AG04450 (cell line): ENCODE measurements at regions not wholly inside any gene's neighbourhood (a gene's known extent, or its start where the extent isn't known, plus 50 kb on each side); places are given as distances from the start of the nearest gene placed in this dataset.

Experiments used
- CTCF ChIA-PET: fragments of 300-600, 350-600 bp; formaldehyde crosslinking; extraction: SDS; loops from one replicate; lab custom pipeline; 2022; ENCODE audit warnings: antibody characterized with exemption, inconsistent platforms; lab: Charles Lee
- POLR2A ChIA-PET: fragments of 350-600 bp; formaldehyde crosslinking; extraction: SDS; loops from one replicate; lab custom pipeline; 2021; ENCODE audit warnings: antibody characterized with exemption, inconsistent platforms; lab: Yijun Ruan, JAX
- DNase-seq: peaks from one replicate; pipeline ENCODE4 v3.0.0-alpha.2; 2011; ENCODE audit warnings: low read depth, low spot score
- H3K27ac ChIP-seq: one replicate; pipeline ENCODE4 v1.5.1; 2012; ENCODE audit warnings: low read depth, low read length, control low read depth
- H3K27me3 ChIP-seq: one replicate; pipeline ENCODE4 v1.6.0; 2012; ENCODE audit warnings: low read length; ENCODE audit not compliant: control insufficient read depth, insufficient read depth
- H3K4me3 ChIP-seq: 2 replicates; pipeline ENCODE4 v1.5.1; 2011; ENCODE audit warnings: mild to moderate bottlenecking, low read depth, low read length, control low read depth
- H3K9me3 ChIP-seq: 2 replicates; pipeline ENCODE4 v1.5.1; 2012; ENCODE audit warnings: low read length; ENCODE audit not compliant: control insufficient read depth, insufficient read depth
- TF ChIP-seq, protein P1 (sequence below): IDR thresholded peaks from 2 replicates; pipeline ENCODE4 v1.5.1; 2011; ENCODE audit warnings: low read depth, low read length, control low read depth, inconsistent platforms

DNA sequence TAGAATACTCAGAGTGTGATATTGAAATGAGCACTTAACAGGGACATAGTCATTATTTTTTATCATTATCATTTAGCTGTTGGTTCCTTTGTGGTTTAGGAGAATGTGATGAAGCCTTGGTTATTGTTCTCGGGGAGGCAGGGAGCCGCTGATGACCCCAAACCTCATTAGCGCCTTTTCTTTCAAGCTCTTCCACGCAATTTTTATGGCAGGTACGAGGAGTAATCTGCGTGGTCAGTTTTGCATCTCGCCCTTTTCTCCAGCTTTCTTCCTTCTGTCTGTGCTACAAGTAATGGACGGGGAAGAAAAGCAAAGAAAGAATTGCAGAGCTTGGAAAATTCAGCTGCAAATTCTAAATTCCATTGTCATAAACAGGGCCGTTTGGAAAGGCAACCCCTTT lies 338.4 kb downstream of the GLRX3 start:
- TF ChIP-seq, protein P1, sequence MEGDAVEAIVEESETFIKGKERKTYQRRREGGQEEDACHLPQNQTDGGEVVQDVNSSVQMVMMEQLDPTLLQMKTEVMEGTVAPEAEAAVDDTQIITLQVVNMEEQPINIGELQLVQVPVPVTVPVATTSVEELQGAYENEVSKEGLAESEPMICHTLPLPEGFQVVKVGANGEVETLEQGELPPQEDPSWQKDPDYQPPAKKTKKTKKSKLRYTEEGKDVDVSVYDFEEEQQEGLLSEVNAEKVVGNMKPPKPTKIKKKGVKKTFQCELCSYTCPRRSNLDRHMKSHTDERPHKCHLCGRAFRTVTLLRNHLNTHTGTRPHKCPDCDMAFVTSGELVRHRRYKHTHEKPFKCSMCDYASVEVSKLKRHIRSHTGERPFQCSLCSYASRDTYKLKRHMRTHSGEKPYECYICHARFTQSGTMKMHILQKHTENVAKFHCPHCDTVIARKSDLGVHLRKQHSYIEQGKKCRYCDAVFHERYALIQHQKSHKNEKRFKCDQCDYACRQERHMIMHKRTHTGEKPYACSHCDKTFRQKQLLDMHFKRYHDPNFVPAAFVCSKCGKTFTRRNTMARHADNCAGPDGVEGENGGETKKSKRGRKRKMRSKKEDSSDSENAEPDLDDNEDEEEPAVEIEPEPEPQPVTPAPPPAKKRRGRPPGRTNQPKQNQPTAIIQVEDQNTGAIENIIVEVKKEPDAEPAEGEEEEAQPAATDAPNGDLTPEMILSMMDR = no peak
- POLR2A ChIA-PET = no interaction called here
- CTCF ChIA-PET = no interaction called here
- Histone ChIP-seq H3K27ac (no peak overlapping the region), H3K4me3 (no peak overlapping the region), H3K27me3 (no peaks in the 10 kb centered on the region), H3K9me3 (peaks cover 83% of the 10 kb centered on the region)
- DNase-seq = no peak

DNA sequence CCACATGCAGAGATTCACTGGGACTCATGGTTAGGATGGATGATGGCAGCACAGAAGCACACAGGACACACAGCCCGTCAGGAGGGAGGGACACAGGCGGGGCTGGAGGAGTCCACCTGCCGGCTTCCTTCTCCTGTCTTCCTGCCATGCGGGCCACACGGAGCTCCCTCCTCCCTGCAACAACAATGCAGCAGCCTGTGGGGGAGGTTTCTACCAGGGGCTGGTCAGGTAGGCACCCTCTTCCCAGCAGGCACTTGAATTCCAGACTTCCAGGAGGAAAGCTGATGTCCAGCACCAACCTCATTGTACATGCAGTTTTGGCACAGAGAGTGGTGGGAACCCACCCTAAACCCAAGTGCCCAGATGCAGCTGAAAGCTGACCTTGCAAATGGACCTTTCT lies 341.2 kb downstream of the GLRX3 start:
- H3K27ac ChIP-seq = no peak overlapping the region
- TF ChIP-seq, protein P1 = no peak
- H3K9me3 ChIP-seq = peaks cover 85% of the 10 kb centered on the region
- DNase-seq = no peak
- ChIA-PET CTCF (no interaction called here), POLR2A (no interaction called here)
- H3K4me3 ChIP-seq = no peak overlapping the region
- H3K27me3 ChIP-seq = no peaks in the 10 kb centered on the region

DNA sequence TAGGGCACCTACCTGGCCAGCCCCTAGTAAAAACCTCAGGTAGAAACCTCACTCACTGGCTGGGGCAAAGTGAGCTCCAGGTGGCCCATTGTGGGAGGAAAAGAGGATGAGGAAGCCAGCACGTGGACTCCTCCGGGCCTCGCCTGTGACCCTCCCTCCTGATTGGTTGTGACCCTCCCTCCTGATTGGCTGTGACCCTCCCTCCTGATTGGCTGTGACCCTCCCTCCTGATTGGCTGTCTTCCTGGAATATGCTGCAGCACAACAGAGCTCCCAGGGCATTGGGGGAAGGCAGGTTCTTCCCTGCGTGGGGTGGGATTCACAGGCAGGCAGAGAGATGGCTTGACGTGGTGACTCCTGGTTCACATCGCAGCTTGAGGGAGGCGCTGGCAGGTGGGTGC lies 343.0 kb downstream of the GLRX3 start:
- TF ChIP-seq, protein P1 = no peak
- DNase-seq = no peak
- Histone ChIP-seq H3K27me3 (no peaks in the 10 kb centered on the region), H3K4me3 (no peak overlapping the region), H3K27ac (no peak overlapping the region), H3K9me3 (peaks cover 87% of the 10 kb centered on the region)
- ChIA-PET POLR2A (no interaction called here), CTCF (no interaction called here)

DNA sequence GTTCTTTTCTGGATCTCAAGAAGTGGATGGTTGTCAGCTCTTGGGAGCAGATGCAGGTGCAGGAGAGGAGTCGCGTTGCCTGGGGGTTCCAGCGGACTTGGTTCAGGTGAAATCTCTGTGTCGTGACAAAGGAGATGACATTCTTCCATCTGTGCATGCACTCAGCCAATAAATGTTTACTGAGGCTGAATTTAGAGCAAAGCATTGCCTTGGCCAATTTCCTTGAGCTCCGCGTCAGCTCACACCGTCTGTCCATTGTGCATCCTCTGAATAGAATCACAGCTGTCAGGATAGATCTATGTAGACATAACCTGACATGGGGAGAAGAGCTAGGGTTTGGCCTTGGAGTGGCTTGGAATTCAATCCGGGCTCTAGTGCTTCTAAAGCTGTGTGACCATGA lies 343.7 kb downstream of the GLRX3 start:
- CTCF ChIA-PET = no interaction called here

DNA sequence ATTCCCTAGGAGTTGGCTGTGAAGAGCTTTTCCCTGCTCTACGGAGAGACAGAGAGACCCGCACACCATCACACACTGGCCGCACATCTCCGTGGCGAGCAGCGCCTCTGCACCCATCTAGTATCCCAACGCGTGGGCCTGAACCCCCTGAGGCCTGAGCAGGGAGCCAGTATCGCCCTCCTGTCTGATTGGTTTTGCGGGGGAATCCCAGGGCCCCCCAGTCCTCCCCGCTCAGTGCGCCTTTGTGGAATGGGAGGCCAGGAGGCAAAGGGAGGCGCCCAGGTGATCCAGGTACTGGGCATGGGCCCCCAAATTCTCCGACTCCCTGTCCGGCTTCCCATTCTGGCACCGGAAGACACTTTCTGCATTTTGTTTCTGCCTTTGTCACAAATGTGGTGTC lies 344.3 kb downstream of the GLRX3 start:
- TF ChIP-seq, protein P1 = no peak
- DNase-seq = no peak
- H3K27me3 ChIP-seq = no peaks in the 10 kb centered on the region
- no peak overlapping the region for H3K4me3 ChIP-seq
- H3K9me3 ChIP-seq = peaks cover 92% of the 10 kb centered on the region
- H3K27ac ChIP-seq = no peak overlapping the region
- ChIA-PET CTCF (no interaction called here), POLR2A (no interaction called here)

More for the DNA sequence above, 343.7 kb downstream of the GLRX3 start:
- H3K27me3 ChIP-seq = no peaks in the 10 kb centered on the region
- no peak for DNase-seq
- H3K9me3 ChIP-seq = peaks cover 90% of the 10 kb centered on the region
- POLR2A ChIA-PET = no interaction called here
- TF ChIP-seq, protein P1 = no peak
- no peak overlapping the region for H3K4me3 ChIP-seq
- H3K27ac ChIP-seq = no peak overlapping the region
